ENCODE measurements at regions not wholly inside any gene's neighbourhood (a gene's known extent, or its start where the extent isn't known, plus 50 kb on each side); places are given as distances from the start of the nearest gene placed in this dataset.
"Not testable (repeated sequence)": the region's sequence is repeated elsewhere in the genome, so short reads cannot be mapped to it uniquely, and the experiment has no call there.

GRCh38 chr5:52024359-52024758 lies 641.1 kb downstream of the ISL1 start:
- DNase-seq, result no peak

GRCh38 chr5:52029836-52030235 lies 646.6 kb downstream of the ISL1 start:
- not testable (repeated sequence) for DNase-seq

- DNase-seq, result no peak
Observed at GRCh38 chr5:52041842-52042241, 658.6 kb downstream of the ISL1 start.

- no peak for DNase-seq
Observed at GRCh38 chr5:52043137-52043536, 659.9 kb downstream of the ISL1 start.

GRCh38 chr5:52043543-52043942 lies 660.3 kb downstream of the ISL1 start:
- DNase-seq, result no peak

GRCh38 chr5:52051759-52052158 lies 668.5 kb downstream of the ISL1 start:
- DNase-seq, result no peak

GRCh38 chr5:52063186-52063585 lies 679.9 kb downstream of the ISL1 start:
- DNase-seq, result no peak

- DNase-seq, result no peak
Observed at GRCh38 chr5:52065182-52065581, 681.9 kb downstream of the ISL1 start.

- DNase-seq, result no peak
Observed at GRCh38 chr5:52069997-52070396, 686.7 kb downstream of the ISL1 start.

- DNase-seq, result no peak
Observed at GRCh38 chr5:52073993-52074689, 690.9 kb downstream of the ISL1 start.

- DNase-seq, result no peak
Observed at GRCh38 chr5:52077941-52078815, 694.9 kb downstream of the ISL1 start.

- DNase-seq, result not testable (repeated sequence)
Observed at GRCh38 chr5:52102311-52102710, 685.4 kb upstream of the ITGA1 start.

- DNase-seq, result no peak
Observed at GRCh38 chr5:52107210-52107905, 680.4 kb upstream of the ITGA1 start.

GRCh38 chr5:52119768-52120167 lies 667.9 kb upstream of the ITGA1 start:
- no peak for DNase-seq

GRCh38 chr5:52132053-52132452 lies 655.7 kb upstream of the ITGA1 start:
- no peak for DNase-seq

GRCh38 chr5:52134013-52134650 lies 653.6 kb upstream of the ITGA1 start:
- DNase-seq, result no peak

- no peak for DNase-seq
Observed at GRCh38 chr5:52139888-52140615, 647.7 kb upstream of the ITGA1 start.

GRCh38 chr5:52148679-52149078 lies 639.0 kb upstream of the ITGA1 start:
- DNase-seq, result no peak

GRCh38 chr5:52150501-52150900 lies 637.2 kb upstream of the ITGA1 start:
- DNase-seq, result no peak

GRCh38 chr5:52156809-52157208 lies 630.9 kb upstream of the ITGA1 start:
- DNase-seq, result not testable (repeated sequence)

- not testable (repeated sequence) for DNase-seq
Observed at GRCh38 chr5:52165806-52166205, 621.9 kb upstream of the ITGA1 start.

- DNase-seq, result no peak
Observed at GRCh38 chr5:52173133-52173532, 614.6 kb upstream of the ITGA1 start.

All from fibroblast of skin of right quadriceps (primary cell).